ENCODE measurements at regions not wholly inside any gene's neighbourhood (a gene's known extent, or its start where the extent isn't known, plus 50 kb on each side); places are given as distances from the start of the nearest gene placed in this dataset.

GRCh38 chr13:47112205-47112902, 215.5 kb upstream of the HTR2A start:
- TF ChIP-seq CTCF (IDR thresholded peaks at IDR 0.05; ENCODE audit: insufficient read depth, low read length, poor library complexity, severe bottlenecking) (no peak), EZH2phosphoT487 (conservative IDR thresholded peaks at IDR 0.05; ENCODE audit: low read length) (no peak)
